Stimulated activated naive CD8-positive, alpha-beta T cell treated with anti-CD3 and anti-CD28 coated beads, Interleukin-15, Interleukin-2, amounts not matched to agents 100 U/mL and 50 U/mL, for 24 hours (primary cell): ENCODE measurements at regions not wholly inside any gene's neighbourhood (a gene's known extent, or its start where the extent isn't known, plus 50 kb on each side); places are given as distances from the start of the nearest gene placed in this dataset.

Experiments used
- ATAC-seq: fragments of 150-1000 bp; cut with Tn5 transposase; one replicate; pipeline ENCODE4 v1.10.0; 2021
- DNase-seq: peaks from one replicate; pipeline ENCODE4 v3.0.0; 2021

GRCh38 chr10:44781131-44781530 is 130.0 kb upstream of the TMEM72 start:
- DNase-seq, result no peak
- no peak for ATAC-seq

- ATAC-seq, result no peak
- no peak for DNase-seq
Observed at GRCh38 chr10:44786286-44786850, 124.8 kb upstream of the TMEM72 start.

- ATAC-seq, result no peak
- DNase-seq, result no peak
Observed at GRCh38 chr10:44787480-44788075, 123.6 kb upstream of the TMEM72 start.

- no peak for DNase-seq
- no peak for ATAC-seq
Observed at GRCh38 chr10:44788147-44789129, 122.7 kb upstream of the TMEM72 start.

- no peak for ATAC-seq
Observed at GRCh38 chr10:44792119-44792775, 118.9 kb upstream of the TMEM72 start.

GRCh38 chr10:44799966-44800365 is 111.2 kb upstream of the TMEM72 start:
- ATAC-seq, result no peak

More at GRCh38 chr10:44792119-44792775, 118.9 kb upstream of the TMEM72 start:
- no peak for DNase-seq

GRCh38 chr10:44801383-44802327 is 109.5 kb upstream of the TMEM72 start:
- no peak for DNase-seq
- ATAC-seq, result no peak

More at GRCh38 chr10:44799966-44800365, 111.2 kb upstream of the TMEM72 start:
- DNase-seq, result no peak

DNA sequence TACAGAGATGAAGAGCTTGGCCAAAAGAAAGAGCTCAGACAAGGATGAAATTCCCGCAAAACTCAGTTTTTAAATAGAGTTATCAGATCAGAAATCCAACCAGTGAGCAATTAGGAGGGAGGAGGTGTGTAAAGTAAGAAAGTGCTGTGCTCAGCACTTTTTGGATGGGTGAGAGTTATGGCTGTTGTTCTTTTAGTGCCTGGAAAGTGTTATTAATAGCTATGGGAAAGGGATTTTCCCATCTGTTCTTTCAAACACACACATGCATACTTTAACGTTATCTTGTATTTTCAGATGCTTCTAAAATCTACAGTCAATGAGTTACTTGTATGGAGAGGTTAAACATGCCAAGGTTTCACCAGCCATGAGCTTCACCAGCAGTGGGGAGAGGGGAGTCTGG is 107.3 kb upstream of the TMEM72 start:
- DNase-seq (no peak), ATAC-seq (no peak)

DNA sequence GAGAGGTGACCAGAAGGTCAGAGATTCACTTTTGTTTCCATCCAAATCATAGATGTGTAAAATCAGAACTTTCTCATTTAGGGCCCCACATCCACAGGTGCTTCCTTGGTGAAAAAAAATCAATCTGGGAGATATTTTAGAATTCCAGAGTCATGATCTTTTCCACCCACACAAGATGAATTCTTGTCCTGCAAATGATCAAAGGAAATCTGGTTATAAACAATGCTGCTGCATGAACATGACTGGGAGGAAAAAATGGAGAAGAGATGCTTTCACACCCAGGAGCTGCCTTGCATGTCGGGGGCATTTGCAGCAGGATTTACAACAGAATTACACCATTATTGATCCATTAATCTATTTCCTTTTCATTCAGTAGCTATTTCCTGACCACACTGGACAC is 106.5 kb upstream of the TMEM72 start:
- ATAC-seq (no peak), DNase-seq (no peak)

DNA sequence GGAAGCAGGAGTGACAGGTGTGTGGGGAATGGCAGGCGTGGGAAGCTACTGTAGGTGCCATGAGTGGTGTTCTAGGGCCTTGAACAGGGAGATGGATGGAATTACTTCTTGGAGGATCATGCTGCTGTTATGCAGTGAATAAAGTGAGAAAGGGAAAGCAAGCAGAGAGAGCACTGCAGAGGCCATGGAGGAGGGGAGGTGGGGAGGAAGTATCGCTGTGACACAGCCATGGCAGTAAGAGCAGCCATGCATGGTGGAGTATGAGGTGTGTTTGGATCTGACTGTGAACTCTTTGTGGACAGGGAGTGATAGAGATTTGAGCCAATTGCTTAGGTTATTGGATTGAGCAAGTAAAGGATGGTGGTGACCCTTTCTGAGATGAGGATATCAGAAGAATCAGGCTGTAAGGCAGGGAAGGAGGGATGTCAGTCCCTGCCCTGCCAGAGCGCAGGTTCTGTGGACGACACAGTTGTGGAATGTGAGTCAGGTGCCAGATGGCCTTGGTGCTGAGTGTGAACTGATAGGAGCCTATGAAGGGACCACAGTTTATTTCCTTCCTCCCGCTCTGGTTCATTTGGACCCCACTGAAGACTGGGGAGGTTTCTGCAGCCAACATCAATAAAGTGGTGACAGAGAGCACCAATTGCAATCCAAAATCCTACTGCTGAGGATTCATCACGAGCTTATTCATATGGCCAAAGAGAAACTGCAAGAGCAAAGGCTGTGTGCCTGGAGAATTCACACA is 105.5 kb upstream of the TMEM72 start:
- ATAC-seq (no peak), DNase-seq (no peak)

DNA sequence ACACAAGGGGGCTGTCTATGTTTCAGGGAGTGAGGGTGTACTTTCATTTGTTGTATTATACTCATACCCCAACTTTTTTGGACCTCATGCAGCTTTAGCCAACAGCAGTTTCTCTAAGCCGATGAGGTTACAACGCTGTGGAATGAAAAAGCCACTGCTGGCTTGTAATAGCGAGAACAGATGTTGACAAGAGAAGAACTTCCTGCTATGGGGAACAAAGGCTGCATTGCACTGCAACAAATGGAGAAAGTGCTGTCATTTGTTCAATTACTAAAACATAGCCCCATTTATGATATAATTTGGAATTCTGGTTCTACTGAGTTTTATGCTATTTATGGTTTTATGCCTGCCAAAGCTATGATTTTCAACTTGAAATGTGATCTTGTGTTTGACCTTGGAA is 104.2 kb upstream of the TMEM72 start:
- DNase-seq, result no peak
- ATAC-seq, result no peak

DNA sequence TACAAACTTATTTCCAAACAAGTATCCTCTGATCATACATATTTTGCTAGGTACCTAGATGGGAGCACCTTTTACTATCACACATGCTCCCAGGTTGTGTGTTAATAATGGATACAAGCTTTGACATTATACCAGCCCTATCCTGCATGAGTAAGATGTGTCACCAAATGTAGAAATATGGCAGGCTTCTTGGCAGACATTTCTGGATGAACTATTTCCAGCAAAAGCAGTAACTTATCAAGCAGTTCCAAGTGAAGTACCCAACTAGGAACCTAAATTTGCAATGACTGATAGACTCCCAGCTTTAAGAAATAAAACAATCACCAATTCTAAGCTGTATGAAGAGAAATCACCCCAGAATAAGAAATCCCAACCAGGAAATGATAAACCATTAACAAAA is 103.7 kb upstream of the TMEM72 start:
- no peak for ATAC-seq

DNA sequence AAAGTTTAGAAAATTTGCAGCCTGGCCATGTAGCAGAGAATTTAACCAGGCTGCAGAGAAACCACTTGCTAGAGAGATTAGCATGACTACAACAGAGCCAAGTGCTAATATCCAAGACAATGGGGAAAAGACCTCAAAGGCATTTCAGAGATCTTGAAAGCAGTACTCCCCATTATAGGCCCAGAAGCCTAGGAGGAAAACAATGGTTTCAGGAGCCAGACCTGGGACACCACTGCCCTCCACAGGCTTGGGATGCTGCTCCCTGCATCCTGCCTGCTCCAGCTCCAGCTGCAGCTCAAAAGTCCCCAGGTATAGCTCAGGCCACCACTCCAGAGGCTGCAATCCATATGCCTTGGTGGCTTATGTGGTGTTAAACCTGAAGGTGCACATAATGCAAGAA is 101.5 kb upstream of the TMEM72 start:
- ATAC-seq (no peak), DNase-seq (no peak)

More for the DNA sequence above, 103.7 kb upstream of the TMEM72 start:
- no peak for DNase-seq

- no peak for DNase-seq
- ATAC-seq, result no peak
Observed at GRCh38 chr10:44811072-44811471, 100.1 kb upstream of the TMEM72 start.

- DNase-seq, result no peak
- ATAC-seq, result no peak
Observed at GRCh38 chr10:44813201-44813600, 97.9 kb upstream of the TMEM72 start.

GRCh38 chr10:44814929-44815328 is 96.2 kb upstream of the TMEM72 start:
- DNase-seq, result no peak
- ATAC-seq, result no peak

DNA sequence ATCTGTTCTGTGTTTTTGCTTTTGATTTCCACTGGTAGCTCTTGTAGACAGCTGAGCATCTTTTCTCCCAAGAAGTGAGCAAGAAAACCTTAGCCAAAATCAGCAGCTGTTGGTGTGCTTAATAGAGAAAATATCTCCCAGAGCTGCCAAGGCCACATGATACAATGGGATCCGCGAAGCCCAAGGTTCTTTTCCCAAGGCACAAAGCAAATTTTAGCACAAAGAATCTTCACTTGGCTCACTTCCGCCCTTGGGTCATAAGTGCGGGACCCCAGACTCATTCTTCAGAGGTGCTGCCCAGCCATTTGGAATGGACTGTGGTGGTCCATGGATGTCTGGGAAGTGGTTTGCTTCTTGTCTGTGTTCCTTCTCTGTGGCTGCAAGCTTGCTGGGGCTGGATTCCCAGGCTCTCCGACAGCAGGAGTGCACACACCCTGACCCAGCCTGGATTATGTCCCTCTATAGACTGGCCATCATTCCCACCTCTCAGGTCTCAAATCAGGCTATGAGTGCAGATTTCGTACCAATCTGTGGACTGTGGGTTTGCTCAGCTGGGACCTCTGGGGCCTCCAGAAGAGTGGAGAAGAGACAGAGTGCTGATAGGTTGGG is 93.0 kb upstream of the TMEM72 start:
- DNase-seq (no peak), ATAC-seq (no peak)

DNA sequence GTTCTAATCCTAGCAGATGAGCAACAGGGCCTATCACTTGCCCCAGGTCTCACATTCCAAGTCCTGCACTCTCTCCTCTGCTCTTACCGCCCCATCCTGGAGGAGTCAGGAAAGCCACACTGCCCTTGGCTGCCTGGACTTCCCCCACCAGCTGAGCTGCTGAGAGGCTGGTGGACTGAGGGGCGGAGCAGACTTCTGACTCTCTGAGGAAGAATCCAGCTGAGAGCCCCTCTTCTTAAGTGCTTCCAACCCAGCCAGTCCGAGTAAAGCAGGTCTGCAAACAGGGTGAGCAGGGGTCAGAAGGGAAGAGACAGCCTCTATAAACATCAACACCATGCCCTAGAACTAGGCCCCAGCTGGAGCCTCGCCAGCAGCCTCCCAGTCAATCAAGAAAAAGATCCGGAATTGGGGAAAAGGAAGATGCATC is 92.4 kb upstream of the TMEM72 start:
- no peak for ATAC-seq

DNA sequence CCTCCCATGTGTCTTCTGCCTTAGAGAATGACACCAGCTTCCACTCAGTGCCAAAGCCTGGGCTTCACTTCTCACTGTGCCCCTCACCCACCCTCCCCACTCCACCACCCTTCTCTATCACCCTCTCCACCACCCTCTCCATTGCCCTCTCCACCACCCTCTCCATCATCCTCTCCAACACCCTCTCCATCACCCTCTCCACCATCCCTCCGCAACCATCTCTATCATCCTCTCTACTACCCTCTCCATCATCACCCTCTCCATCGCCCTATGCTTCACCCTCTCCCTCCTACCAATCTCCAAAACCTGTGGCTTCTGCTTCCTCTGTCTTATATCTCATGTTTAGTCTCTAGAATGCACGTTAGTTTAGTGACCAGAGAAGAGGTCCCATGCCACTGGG is 91.0 kb upstream of the TMEM72 start:
- DNase-seq, result no peak
- ATAC-seq, result no peak

More for the DNA sequence above, 92.4 kb upstream of the TMEM72 start:
- DNase-seq, result no peak

DNA sequence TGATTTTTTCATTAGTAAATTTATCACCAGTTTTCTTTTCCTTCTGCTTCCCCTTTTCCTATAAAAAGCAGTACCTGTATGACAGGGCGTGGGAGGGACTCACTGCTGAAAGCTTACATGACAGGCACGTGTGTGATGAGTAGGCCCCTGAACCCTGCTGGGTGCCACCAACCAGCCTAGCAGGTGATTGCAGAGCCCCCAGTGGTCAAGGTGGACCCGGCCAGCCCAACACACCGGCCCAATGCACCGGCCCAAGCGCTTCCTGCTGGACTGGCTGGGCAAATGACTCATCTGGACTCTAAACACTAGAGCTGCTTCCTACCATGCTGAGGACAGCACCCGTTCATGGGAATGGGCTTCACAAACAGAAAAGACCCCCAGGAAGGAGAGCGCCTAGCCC is 89.8 kb upstream of the TMEM72 start:
- no peak for DNase-seq
- ATAC-seq, result no peak
